Upper lobe of left lung (tissue), 4 donors: ENCODE measurements at regions not wholly inside any gene's neighbourhood (a gene's known extent, or its start where the extent isn't known, plus 50 kb on each side); places are given as distances from the start of the nearest gene placed in this dataset.

Experiments
- POLR2A ChIP-seq, 4 donors: fragments of 450-650 bp; IDR thresholded peaks; one replicate each; pipeline ENCODE4 v1.5.1; 2016 to 2017; ENCODE audit warnings: antibody characterized with exemption in 4 of 4, mild to moderate bottlenecking in 2 of 4
- POLR2AphosphoS5 ChIP-seq, 2 donors: sonication (generic); formaldehyde crosslinking; IDR thresholded peaks; one replicate each; pipeline ENCODE4 v1.5.1; 2017; ENCODE audit warnings: antibody characterized with exemption in 2 of 2
- TF ChIP-seq, protein P1 (sequence below), 6 experiments: fragments of 450-650 bp in 4 of 6; fragments of 200-600 bp in 2 of 6; sonication (generic) in 2 of 6; IDR thresholded peaks; one replicate each; pipeline ENCODE4 v1.5.1; 2016 to 2019; ENCODE audit warnings: antibody characterized with exemption in 6 of 6

GRCh38 chrX:10676235-10676957 lies 56.0 kb upstream of the MID1 start:
- TF ChIP-seq, protein P1, sequence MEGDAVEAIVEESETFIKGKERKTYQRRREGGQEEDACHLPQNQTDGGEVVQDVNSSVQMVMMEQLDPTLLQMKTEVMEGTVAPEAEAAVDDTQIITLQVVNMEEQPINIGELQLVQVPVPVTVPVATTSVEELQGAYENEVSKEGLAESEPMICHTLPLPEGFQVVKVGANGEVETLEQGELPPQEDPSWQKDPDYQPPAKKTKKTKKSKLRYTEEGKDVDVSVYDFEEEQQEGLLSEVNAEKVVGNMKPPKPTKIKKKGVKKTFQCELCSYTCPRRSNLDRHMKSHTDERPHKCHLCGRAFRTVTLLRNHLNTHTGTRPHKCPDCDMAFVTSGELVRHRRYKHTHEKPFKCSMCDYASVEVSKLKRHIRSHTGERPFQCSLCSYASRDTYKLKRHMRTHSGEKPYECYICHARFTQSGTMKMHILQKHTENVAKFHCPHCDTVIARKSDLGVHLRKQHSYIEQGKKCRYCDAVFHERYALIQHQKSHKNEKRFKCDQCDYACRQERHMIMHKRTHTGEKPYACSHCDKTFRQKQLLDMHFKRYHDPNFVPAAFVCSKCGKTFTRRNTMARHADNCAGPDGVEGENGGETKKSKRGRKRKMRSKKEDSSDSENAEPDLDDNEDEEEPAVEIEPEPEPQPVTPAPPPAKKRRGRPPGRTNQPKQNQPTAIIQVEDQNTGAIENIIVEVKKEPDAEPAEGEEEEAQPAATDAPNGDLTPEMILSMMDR (IDR thresholded peaks at IDR 0.05), result no peak
- no peak for TF ChIP-seq POLR2AphosphoS5 (IDR thresholded peaks at IDR 0.05)
- no peak for TF ChIP-seq POLR2A (IDR thresholded peaks at IDR 0.05)
